Activated T-helper 9 cell treated with anti-CD3 and anti-CD28 coated beads, Interleukin-2, amount 50 U/mL, for 16 hours (primary cell): ENCODE measurements at regions not wholly inside any gene's neighbourhood (a gene's known extent, or its start where the extent isn't known, plus 50 kb on each side); places are given as distances from the start of the nearest gene placed in this dataset.
"Not testable (repeated sequence)": the region's sequence is repeated elsewhere in the genome, so short reads cannot be mapped to it uniquely, and the experiment has no call there.

ENCODE experiments used
- DNase-seq: peaks from one replicate; pipeline ENCODE4 v3.0.0-alpha.2; 2020; ENCODE audit warnings: low read depth

GRCh38 chr12:97800561-97800960, 338.0 kb downstream of the RMST start:
- DNase-seq, result no peak

- DNase-seq, result no peak
These were observed 339.0 kb downstream of the RMST start for GRCh38 chr12:97801471-97802059.

DNA sequence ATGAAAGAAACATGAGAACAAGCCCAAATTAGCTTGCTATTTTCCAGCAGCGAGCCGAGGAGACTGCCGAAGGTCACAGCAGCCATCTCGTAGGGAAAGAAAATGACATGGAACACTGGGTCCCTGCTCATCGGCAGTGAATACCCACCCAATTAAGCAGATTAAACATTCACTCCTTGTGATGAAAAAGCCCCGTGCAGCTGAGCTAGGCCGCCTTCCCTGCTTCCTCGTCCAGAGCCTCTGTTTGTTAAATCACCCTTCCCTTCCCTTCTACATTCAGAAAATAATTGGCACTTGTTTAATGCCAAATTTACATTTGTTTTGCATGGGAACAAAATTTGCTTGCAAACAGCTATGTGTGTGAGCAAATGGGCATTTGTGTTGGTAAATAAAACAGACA, 342.5 kb downstream of the RMST start:
- no peak for DNase-seq

DNA sequence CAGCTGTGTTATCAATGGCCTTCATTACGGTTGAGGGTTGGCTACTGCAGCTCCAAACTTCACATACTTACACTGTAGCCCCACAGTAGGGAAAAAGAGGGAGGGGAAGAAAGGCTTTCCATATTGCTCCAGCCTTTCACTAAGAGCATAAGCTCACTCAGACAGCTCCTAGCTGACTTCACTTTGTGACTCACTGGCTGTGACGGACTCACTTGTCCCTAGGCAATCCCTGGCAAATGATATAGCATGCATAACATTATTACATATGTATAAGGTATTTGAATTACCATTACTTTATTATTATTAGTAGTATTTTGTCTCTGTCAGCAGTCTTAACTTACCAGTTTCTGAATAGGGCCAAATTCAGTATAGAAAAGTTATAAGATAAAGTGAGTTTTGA, 350.7 kb downstream of the RMST start:
- DNase-seq, result no peak

DNA sequence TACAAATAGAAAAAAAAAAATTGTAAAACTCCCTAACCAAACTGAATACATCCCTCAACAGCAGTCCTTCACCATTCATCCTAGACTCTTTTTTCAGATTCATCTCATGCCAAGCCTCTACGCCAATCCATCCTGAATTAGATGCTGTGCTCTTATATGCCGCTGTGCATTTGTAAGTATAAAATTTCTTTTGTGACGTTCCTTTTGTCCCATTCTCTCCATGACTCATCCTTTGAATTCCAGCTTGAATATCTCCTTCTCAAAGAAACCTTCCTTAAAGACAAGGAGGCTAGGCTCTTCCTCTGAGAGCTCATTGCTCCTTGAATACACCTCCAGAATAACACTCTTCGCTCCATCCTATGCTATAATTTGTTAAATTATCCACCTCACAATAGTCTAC, 359.2 kb downstream of the RMST start:
- no peak for DNase-seq

DNA sequence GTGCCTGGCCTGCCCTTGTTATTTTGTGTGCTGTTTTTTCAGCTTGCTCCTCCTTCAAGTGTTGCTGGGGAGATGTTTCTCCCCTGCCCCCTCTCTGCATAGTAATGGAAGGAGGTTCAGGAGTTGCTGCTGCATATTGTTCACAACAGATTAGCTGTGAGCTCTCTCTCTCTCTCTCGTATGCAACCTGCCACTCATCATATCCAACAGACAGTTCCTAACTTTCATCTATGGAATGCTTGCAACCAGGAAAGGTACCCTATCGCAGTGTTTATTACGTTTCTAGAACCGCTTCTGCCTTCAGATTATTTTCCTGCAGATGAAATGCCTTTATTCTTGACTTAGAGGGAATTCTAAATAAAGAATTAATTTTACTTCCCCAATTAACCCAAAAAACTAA, 372.9 kb downstream of the RMST start:
- no peak for DNase-seq

DNA sequence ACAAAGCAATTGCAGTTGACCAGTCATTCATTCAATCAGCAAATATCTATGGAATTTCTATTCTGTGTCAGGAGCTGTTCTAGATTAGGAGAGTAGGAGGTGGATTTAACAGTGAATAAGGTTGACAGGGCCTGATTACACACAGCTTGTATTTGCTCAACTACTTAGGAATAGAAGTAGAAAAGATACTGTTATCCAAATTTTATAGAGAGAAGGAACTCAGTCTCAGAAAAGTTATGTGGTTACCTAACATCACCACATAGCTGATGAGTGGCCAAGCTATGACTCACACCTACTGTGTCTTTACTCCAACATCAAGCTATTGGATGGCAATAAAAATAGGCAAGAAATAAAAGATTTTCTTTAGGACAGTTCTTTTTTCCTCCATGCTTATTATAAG, 374.8 kb downstream of the RMST start:
- no peak for DNase-seq

GRCh38 chr12:97848051-97848450, 385.4 kb downstream of the RMST start:
- no peak for DNase-seq

GRCh38 chr12:97854477-97854876, 391.9 kb downstream of the RMST start:
- DNase-seq, result no peak

DNA sequence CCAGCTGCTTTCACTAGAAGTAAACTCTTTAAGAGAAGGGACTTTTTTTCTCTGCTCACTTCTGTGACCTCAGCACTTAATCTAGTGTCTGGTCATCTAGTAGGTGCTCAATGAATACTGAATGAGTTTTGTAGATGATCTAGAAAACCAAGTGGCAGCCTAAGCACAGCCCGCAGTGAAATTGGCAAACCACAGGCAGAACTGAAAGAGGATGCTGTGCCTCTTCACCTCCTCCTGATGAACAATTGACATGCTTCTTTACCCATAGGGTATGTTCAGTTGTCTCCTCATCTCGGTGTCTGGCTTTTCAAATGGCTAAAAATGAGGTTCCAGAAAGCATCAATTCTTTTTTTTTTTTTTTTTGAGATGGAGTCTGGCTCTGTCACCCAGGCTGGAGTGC, 399.5 kb downstream of the RMST start:
- no peak for DNase-seq

- no peak for DNase-seq
These were observed 412.5 kb downstream of the RMST start for GRCh38 chr12:97875064-97875463.

DNA sequence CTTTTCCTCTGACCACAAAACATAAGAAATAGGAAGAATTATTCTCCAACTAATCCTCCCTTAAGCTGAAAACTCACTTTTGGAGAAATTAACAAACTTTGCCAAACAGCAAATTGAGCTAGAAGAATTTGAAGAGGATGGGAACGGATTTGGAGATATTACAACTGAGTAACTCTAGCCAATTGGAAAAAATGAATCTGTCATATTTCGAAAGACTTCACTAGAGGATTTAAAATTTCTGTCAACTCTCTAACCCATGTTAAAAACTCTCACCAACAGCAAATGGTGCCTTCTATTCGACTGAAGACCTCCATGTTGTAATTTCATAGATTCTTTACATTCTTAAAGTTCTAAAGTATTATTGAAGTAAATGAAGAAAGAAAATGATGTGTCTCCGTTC, 414.2 kb downstream of the RMST start:
- DNase-seq, result no peak

DNA sequence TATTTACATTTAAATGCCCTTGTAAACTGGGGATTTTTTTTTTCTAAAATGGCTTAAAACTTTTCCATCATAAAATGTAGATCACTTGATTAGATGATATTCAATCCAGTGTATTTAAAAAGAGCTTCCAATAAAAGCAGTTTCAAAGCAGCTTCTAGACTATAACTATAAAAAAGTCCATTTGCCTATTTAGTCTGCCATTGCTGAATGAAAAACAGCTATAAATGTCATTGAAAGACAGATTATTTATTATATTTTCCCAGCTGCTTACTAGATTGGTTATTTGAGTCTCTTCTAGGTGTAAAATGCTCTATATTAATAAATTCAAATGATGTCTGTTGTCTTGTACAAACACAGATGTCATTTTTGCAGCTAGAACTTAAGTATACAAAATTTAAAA, 414.8 kb downstream of the RMST start:
- no peak for DNase-seq

DNA sequence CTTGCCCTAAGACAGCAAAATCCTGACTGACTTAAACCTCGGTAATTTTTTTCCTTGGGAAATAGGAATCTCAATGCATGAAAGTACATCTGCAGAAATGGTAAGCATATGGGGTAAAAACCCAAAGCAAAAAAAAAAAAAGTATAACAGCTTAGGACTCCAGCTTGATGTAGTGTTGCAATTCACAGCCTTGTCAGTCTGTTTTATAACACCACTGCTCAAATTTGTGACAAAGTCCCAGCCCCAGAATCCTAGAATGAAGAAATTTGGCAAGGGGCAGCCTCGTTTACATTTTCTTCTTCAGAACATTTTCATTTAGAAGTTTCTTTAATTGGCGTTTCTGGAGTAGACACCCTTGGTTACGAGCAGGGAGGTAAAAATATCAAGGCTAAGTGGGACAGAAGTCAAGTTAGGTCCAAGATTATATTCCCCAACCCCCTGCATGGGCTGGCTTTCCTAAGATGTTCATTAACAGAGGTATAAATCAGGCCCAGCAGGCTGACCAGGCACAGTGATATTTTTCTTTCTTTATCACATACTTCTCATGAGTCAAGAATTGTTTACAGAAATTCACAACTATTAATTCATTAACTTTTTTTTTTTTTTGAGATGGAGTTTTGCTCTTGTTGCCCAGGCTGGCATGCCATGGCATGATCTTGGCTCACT, 424.0 kb downstream of the RMST start:
- no peak for DNase-seq

- not testable (repeated sequence) for DNase-seq
These were observed 435.3 kb downstream of the RMST start for GRCh38 chr12:97897881-97898280.

- no peak for DNase-seq
These were observed 436.9 kb downstream of the RMST start for GRCh38 chr12:97899529-97899928.

DNA sequence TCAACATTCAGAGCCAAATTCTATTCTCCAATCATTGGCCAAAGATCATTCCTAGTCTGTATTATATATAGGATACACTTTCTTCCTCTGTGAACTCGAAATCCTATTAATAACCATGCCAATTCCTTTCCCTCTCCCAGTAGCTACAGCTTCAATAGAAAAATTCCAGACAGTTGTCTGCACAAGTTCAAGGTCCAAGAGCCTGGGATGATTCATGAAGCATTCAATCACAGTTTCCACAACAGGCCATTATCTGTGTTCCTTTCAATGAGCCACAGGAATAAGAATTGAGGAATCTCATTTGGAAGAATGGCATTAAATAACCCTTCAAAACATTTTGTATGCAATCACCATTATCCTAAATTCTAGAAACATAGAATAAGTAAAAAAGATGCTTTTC, 437.4 kb downstream of the RMST start:
- DNase-seq, result no peak

- DNase-seq, result no peak
These were observed 440.8 kb downstream of the RMST start for GRCh38 chr12:97903356-97903755.

- DNase-seq, result no peak
These were observed 444.9 kb downstream of the RMST start for GRCh38 chr12:97907504-97907903.

- no peak for DNase-seq
These were observed 448.0 kb downstream of the RMST start for GRCh38 chr12:97910559-97910958.

DNA sequence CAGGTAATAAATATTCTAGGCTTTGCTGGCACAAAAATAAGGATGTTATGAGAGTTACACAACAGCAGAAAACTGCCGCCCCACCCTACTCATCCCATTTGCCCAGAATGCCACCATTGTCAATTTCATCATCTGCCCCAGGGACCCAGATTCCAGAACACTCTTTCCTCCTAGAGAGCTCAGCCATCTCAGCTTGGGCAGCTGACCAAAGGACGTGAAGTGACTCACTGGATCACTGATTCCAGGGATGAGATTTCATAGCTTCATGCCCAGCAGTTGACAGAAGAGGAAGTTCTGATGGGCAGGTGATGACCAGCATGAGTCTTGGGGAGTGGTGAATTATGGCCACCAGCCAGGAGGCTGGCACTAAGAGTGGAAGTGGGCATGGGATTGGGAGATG, 450.3 kb downstream of the RMST start:
- DNase-seq, result no peak

GRCh38 chr12:97921979-97922722, 459.5 kb downstream of the RMST start:
- no peak for DNase-seq

- no peak for DNase-seq
These were observed 460.9 kb downstream of the RMST start for GRCh38 chr12:97923546-97923945.

- DNase-seq, result no peak
These were observed 461.5 kb downstream of the RMST start for GRCh38 chr12:97924122-97924521.
